Transverse colon (tissue), 4 donors: ENCODE measurements at regions not wholly inside any gene's neighbourhood (a gene's known extent, or its start where the extent isn't known, plus 50 kb on each side); places are given as distances from the start of the nearest gene placed in this dataset.
"Not testable (repeated sequence)": the region's sequence is repeated elsewhere in the genome, so short reads cannot be mapped to it uniquely, and the experiment has no call there.

Experiments
- CTCF ChIP-seq, 5 experiments: fragments of 200-600 bp in 3 of 5; fragments of 450-650 bp in 2 of 5; sonication (generic) in 3 of 5; IDR thresholded peaks; 1 replicate in 2 of 5; 2 replicates in 3 of 5; pipeline ENCODE4 v1.5.1; 2016 to 2017; ENCODE audit warnings: antibody characterized with exemption in 5 of 5, inconsistent platforms in 3 of 5, mild to moderate bottlenecking in 2 of 5, moderate library complexity in 1 of 5
- POLR2A ChIP-seq: fragments of 450-650 bp; IDR thresholded peaks from one replicate; pipeline ENCODE4 v1.6.1; 2016; ENCODE audit warnings: antibody characterized with exemption, mild to moderate bottlenecking, moderate library complexity
- POLR2AphosphoS5 ChIP-seq, 3 donors: sonication (generic); formaldehyde crosslinking; IDR thresholded peaks; one replicate each; pipeline ENCODE4 v1.6.1; 2016; ENCODE audit warnings: antibody characterized with exemption in 3 of 3

- TF ChIP-seq POLR2AphosphoS5 (IDR thresholded peaks at IDR 0.05); CTCF (IDR thresholded peaks at IDR 0.05); POLR2A: not testable (repeated sequence)
These were observed 223.1 kb upstream of the C1QTNF3 start for GRCh38 chr5:34266151-34266550.
